HepG2 (cell line): ENCODE measurements at regions not wholly inside any gene's neighbourhood (a gene's known extent, or its start where the extent isn't known, plus 50 kb on each side); places are given as distances from the start of the nearest gene placed in this dataset.

Source experiments
- ATAC-seq: fragments of 200-7000 bp; cut with Tn5 transposase; 3 replicates; pipeline ENCODE4 v1.9.1; 2020; ENCODE audit warnings: mild to moderate bottlenecking, moderate library complexity
- BruUV-seq: library from RNA; stranded (reverse); fragments of 400-500 nt; replicated peaks from 2 replicates; lab custom pipeline; 2021; lab: Mats Ljungman, UMichigan
- CTCF ChIA-PET: fragments of 300-600 bp; formaldehyde crosslinking; extraction: SDS; loops from one replicate; lab custom pipeline; 2021; ENCODE audit warnings: low total read pairs, inconsistent platforms, low intra/inter-chr PET ratio; lab: Yijun Ruan, JAX
- POLR2A ChIA-PET: fragments of 350-600 bp; sonication (Branson Sonifier 250); formaldehyde crosslinking; loops from one replicate; lab custom pipeline; 2020; ENCODE audit warnings: antibody characterized with exemption, inconsistent platforms; lab: Yijun Ruan, JAX
- DNase-seq: peaks from one replicate; pipeline ENCODE4 v3.0.0-alpha.2; 2015; ENCODE audit warnings: low spot score
- FAIRE-seq: peaks from 3 replicates; lab custom pipeline; 2011; peaks lifted over from hg19 to GRCh38; lab: Jason Lieb, UNC
- H2AFZ ChIP-seq: one replicate; pipeline ENCODE4 v1.6.1; 2011; ENCODE audit warnings: low read length, inconsistent platforms
- H3K27ac ChIP-seq: fragments of 300-600 bp; 3 replicates; pipeline ENCODE4 v1.8.0; 2011; ENCODE audit warnings: mixed run types, mild to moderate bottlenecking, mixed read lengths, low read length, inconsistent platforms; ENCODE audit not compliant: insufficient read depth; ENCODE audit errors: extremely low read length
- H3K27me3 ChIP-seq, 2 experiments: fragments of 200-600 bp in 1 of 2; 2 replicates in 1 of 2; 3 replicates in 1 of 2; pipeline versions ENCODE4 v1.6.0 to v1.8.0; 2011; ENCODE audit warnings: low read length in 2 of 2, mild to moderate bottlenecking in 2 of 2, moderate library complexity in 2 of 2, inconsistent platforms in 1 of 2; ENCODE audit not compliant: insufficient read depth in 2 of 2, control insufficient read depth in 1 of 2
- H3K36me3 ChIP-seq, 2 experiments: fragments of 200-600 bp in 1 of 2; replicated peaks in 1 of 2; 2 replicates in 1 of 2; 3 replicates in 1 of 2; pipeline versions ENCODE4 v1.5.1 to v1.8.0; 2011; ENCODE audit warnings: low read length in 2 of 2, inconsistent platforms in 1 of 2; ENCODE audit not compliant: insufficient read depth in 2 of 2, control insufficient read depth in 1 of 2
- H3K4me1 ChIP-seq: 2 replicates; pipeline ENCODE4 v1.5.1; 2012; ENCODE audit warnings: low read length, inconsistent platforms; ENCODE audit not compliant: insufficient read depth
- H3K4me2 ChIP-seq: 2 replicates; pipeline ENCODE4 v1.6.0; 2011; ENCODE audit warnings: low read depth, low read length, inconsistent platforms
- H3K4me3 ChIP-seq, 3 experiments: fragments of 200-600 bp in 1 of 3; sonication (generic), shearing (Covaris generic) in 1 of 3; replicated peaks in 1 of 3; 2 replicates each; pipeline ENCODE4 v1.5.1; 2011 to 2016; ENCODE audit warnings: low read length in 3 of 3, inconsistent platforms in 2 of 3, low read depth in 2 of 3, mild to moderate bottlenecking in 2 of 3, control low read depth in 1 of 3, mixed read lengths in 1 of 3; ENCODE audit not compliant: insufficient read depth in 1 of 3
- H3K79me2 ChIP-seq: one replicate; pipeline ENCODE4 v1.6.1; 2011; ENCODE audit warnings: low read length, inconsistent platforms; ENCODE audit not compliant: insufficient read depth
- H3K9ac ChIP-seq: 2 replicates; pipeline ENCODE4 v1.6.0; 2011; ENCODE audit warnings: mild to moderate bottlenecking, low read depth, low read length, inconsistent platforms; ENCODE audit not compliant: insufficient read depth
- H3K9me3 ChIP-seq: 2 replicates; pipeline ENCODE4 v1.5.1; 2012; ENCODE audit warnings: mild to moderate bottlenecking, low read length
- H4K20me1 ChIP-seq: 2 replicates; pipeline ENCODE4 v1.6.0; 2011; ENCODE audit warnings: inconsistent platforms, mild to moderate bottlenecking, low read length, moderate library complexity; ENCODE audit not compliant: insufficient read depth
- ATF7 ChIP-seq, 2 experiments: fragments of 450-650 bp in 1 of 2; sonication (generic) in 1 of 2; formaldehyde crosslinking in 1 of 2; IDR thresholded peaks; 2 replicates each; pipeline versions ENCODE4 v1.4.0 to v1.6.1; 2016 to 2020; ENCODE audit warnings: antibody characterized with exemption in 1 of 2, mild to moderate bottlenecking in 1 of 2, missing genetic modification reagents in 1 of 2
- ATM ChIP-seq: fragments of 450-650 bp; IDR thresholded peaks from 2 replicates; pipeline ENCODE4 v1.7.1; 2017; ENCODE audit warnings: mild to moderate bottlenecking, borderline replicate concordance
- CREB1 ChIP-seq, 2 experiments: fragments of 450-650 bp in 1 of 2; IDR thresholded peaks; 2 replicates each; pipeline ENCODE4 v1.6.1; 2016 to 2017; ENCODE audit warnings: control low read depth in 1 of 2, mild to moderate bottlenecking in 1 of 2, missing compliant biosample characterization in 1 of 2, missing genetic modification characterization in 1 of 2
- FIP1L1 ChIP-seq: fragments of 200-400 bp; formaldehyde crosslinking; IDR thresholded peaks from 2 replicates; pipeline ENCODE4 v1.6.1; 2018; ENCODE audit warnings: low read depth, mild to moderate bottlenecking, low read length, moderate library complexity, borderline replicate concordance; ENCODE audit not compliant: insufficient read depth
- FOXP1 ChIP-seq, 2 experiments: fragments of 450-650 bp in 1 of 2; IDR thresholded peaks; 2 replicates each; pipeline ENCODE4 v1.6.1; 2017 to 2018; ENCODE audit warnings: antibody characterized with exemption in 1 of 2
- GTF2F1 ChIP-seq: fragments of 150-350 bp; IDR thresholded peaks from 2 replicates; pipeline ENCODE4 v1.6.1; 2014; ENCODE audit warnings: low read length
- LCORL ChIP-seq, 2 experiments: fragments of 450-650 bp in 1 of 2; sonication (generic) in 1 of 2; formaldehyde crosslinking in 1 of 2; IDR thresholded peaks; 2 replicates each; pipeline versions ENCODE4 v1.5.0 to v1.6.1; 2017 to 2020; ENCODE audit warnings: antibody characterized with exemption in 1 of 2, missing genetic modification reagents in 1 of 2
- RORA ChIP-seq: sonication (generic); formaldehyde crosslinking; IDR thresholded peaks from 2 replicates; pipeline ENCODE4 v1.5.0; 2020; ENCODE audit warnings: mild to moderate bottlenecking, missing genetic modification reagents, moderate library complexity
- SSRP1 ChIP-seq: IDR thresholded peaks from 2 replicates; pipeline ENCODE4 v1.6.1; 2016; ENCODE audit warnings: control low read depth
- XBP1 ChIP-seq: sonication (generic); formaldehyde crosslinking; IDR thresholded peaks from 2 replicates; pipeline ENCODE4 v1.5.0; 2020; ENCODE audit warnings: missing genetic modification reagents
- ZNF207 ChIP-seq: fragments of 450-650 bp; IDR thresholded peaks from 2 replicates; pipeline ENCODE4 v1.6.1; 2016; ENCODE audit warnings: antibody characterized with exemption, borderline replicate concordance
- ZNF256 ChIP-seq: sonication (generic); formaldehyde crosslinking; conservative IDR thresholded peaks from 2 replicates; pipeline ENCODE4 v1.4.0; 2020; ENCODE audit warnings: missing genetic modification reagents
- ZNF282 ChIP-seq: fragments of 450-650 bp; IDR thresholded peaks from 2 replicates; pipeline ENCODE4 v1.6.1; 2018; ENCODE audit not compliant: partially characterized antibody
- ZNF292 ChIP-seq: sonication (generic); formaldehyde crosslinking; IDR thresholded peaks from 2 replicates; pipeline ENCODE4 v1.8.1; 2022; ENCODE audit warnings: mild to moderate bottlenecking, low read depth, missing genetic modification reagents, borderline replicate concordance
- ZNF549 ChIP-seq: sonication (generic); formaldehyde crosslinking; IDR thresholded peaks from 2 replicates; pipeline ENCODE4 v1.5.0; 2020; ENCODE audit warnings: missing genetic modification reagents
- ZNF557 ChIP-seq: sonication (generic); formaldehyde crosslinking; IDR thresholded peaks from 2 replicates; pipeline ENCODE4 v1.4.0; 2020; ENCODE audit warnings: missing genetic modification reagents
- ZSCAN25 ChIP-seq: sonication (generic); formaldehyde crosslinking; IDR thresholded peaks from 2 replicates; pipeline ENCODE4 v1.8.0; 2022; ENCODE audit warnings: mild to moderate bottlenecking, missing genetic modification reagents
- WGBS: methylation state at CpG from one replicate; pipeline ENCODE4 v1.1.6; 2017; ENCODE audit warnings: low lambda C conversion rate; 5-methylcytosine and 5-hydroxymethylcytosine counted together
- in situ Hi-C: cut with HindIII; loops from 2 replicates; pipeline ENCODE4 v1.10.0; 2017; ENCODE audit warnings: low pct_unique_long_range_greater_than_20kb; ENCODE audit not compliant: extremely low pct_ligation_motif_present
- intact Hi-C: fragments of 100-400 bp; cut with micrococcal nuclease; formaldehyde crosslinking; loops from one replicate; pipeline ENCODE4 v1.10.0; 2022; ENCODE audit not compliant: unreplicated experiment
- TF ChIP-seq, protein P1 (sequence below): sonication (generic); formaldehyde crosslinking; IDR thresholded peaks from 2 replicates; pipeline ENCODE4 v1.5.0; 2020; ENCODE audit warnings: mild to moderate bottlenecking, missing genetic modification reagents, borderline replicate concordance

- no peak overlapping the region for H3K4me3 ChIP-seq
- H3K9me3 ChIP-seq: peaks cover 37% of the 10 kb centered on the region
- intact Hi-C loops: no loop called here
- POLR2A ChIA-PET: no interaction called here
- H3K36me3 ChIP-seq: no peaks in the 10 kb centered on the region
- ATAC-seq (no peak), DNase-seq (no peak), FAIRE-seq (no peak)
- H3K4me1 ChIP-seq: no peaks in the 10 kb centered on the region
- no peak overlapping the region for H2AFZ ChIP-seq
- H3K9ac ChIP-seq: no peak overlapping the region
- no peaks in the 10 kb centered on the region for H3K79me2 ChIP-seq
- no TSS peak for BruUV-seq
- H4K20me1 ChIP-seq: no peaks in the 10 kb centered on the region
- H3K27ac ChIP-seq: no peak overlapping the region
- in situ Hi-C loops: no loop called here
- WGBS: 30% methylated on average over 3 of the region's 3 CpGs
- CTCF ChIA-PET: no interaction called here
- no peak overlapping the region for H3K4me2 ChIP-seq
- H3K27me3 ChIP-seq: peaks cover 5 to 26% of the 10 kb centered on the region in 2 experiments; a peak in 2 of 5 replicates
- TF ChIP-seq ATF7 (IDR thresholded peaks at IDR 0.05) (0 out of 2 replicates have a peak, but pooled peaks have one; percentile 35), ATF7 (CRISPR knock-in tag; IDR thresholded peaks at IDR 0.05) (no peak), ZNF549 (CRISPR knock-in tag) (no peak), FIP1L1 (no peak)
Observed at GRCh38 chr16:88288303-88288702, 94.5 kb upstream of the ZNF469 start.

- H3K4me2 ChIP-seq: no peak overlapping the region
- H4K20me1 ChIP-seq: no peaks in the 10 kb centered on the region
- ChIA-PET POLR2A (interaction anchor here (1.3 kb wide), 1 partner anchor 354 kb away, joined by 3 read pairs; no protein-coding TSS in a partner anchor), CTCF (no interaction called here)
- no peaks in the 10 kb centered on the region for H3K36me3 ChIP-seq
- peaks cover 37% of the 10 kb centered on the region for H3K9me3 ChIP-seq
- no peak overlapping the region for H3K27ac ChIP-seq
- H3K79me2 ChIP-seq: no peaks in the 10 kb centered on the region
- no peak for ATAC-seq
- DNase-seq: no peak
- H2AFZ ChIP-seq: no peak overlapping the region
- BruUV-seq: no TSS peak
- peaks cover 6 to 29% of the 10 kb centered on the region in 2 experiments; a peak in 3 of 5 replicates for H3K27me3 ChIP-seq
- in situ Hi-C loops (no loop called here), intact Hi-C loops (no loop called here)
- no peak overlapping the region for H3K4me3 ChIP-seq
- no peak for FAIRE-seq
- no peak overlapping the region for H3K9ac ChIP-seq
- 47% methylated on average over 3 of the region's 3 CpGs for WGBS
- H3K4me1 ChIP-seq: no peaks in the 10 kb centered on the region
- TF ChIP-seq SSRP1 (CRISPR knock-in tag) (no peak), RORA (CRISPR knock-in tag) (no peak), ZNF256 (no peak), ATM (peak; percentile 79; the same call in 1 of the 2 replicates), LCORL (IDR thresholded peaks at IDR 0.05) (no peak), LCORL (CRISPR knock-in tag; IDR thresholded peaks at IDR 0.05) (no peak), ZNF557 (CRISPR knock-in tag) (no peak), GTF2F1 (no peak), FOXP1 (IDR thresholded peaks at IDR 0.05) (peak; percentile 3; the same call in 1 of the 2 replicates), FOXP1 (CRISPR knock-in tag; IDR thresholded peaks at IDR 0.05) (no peak), CREB1 (IDR thresholded peaks at IDR 0.05) (peak; percentile 99), CREB1 (CRISPR knock-in tag; IDR thresholded peaks at IDR 0.05) (no peak), ZNF282 (peak; percentile 38), ZSCAN25 (no peak), ZNF292 (no peak), ZNF207 (peak; percentile 80), XBP1 (CRISPR knock-in tag) (no peak)
- TF ChIP-seq, protein P1, sequence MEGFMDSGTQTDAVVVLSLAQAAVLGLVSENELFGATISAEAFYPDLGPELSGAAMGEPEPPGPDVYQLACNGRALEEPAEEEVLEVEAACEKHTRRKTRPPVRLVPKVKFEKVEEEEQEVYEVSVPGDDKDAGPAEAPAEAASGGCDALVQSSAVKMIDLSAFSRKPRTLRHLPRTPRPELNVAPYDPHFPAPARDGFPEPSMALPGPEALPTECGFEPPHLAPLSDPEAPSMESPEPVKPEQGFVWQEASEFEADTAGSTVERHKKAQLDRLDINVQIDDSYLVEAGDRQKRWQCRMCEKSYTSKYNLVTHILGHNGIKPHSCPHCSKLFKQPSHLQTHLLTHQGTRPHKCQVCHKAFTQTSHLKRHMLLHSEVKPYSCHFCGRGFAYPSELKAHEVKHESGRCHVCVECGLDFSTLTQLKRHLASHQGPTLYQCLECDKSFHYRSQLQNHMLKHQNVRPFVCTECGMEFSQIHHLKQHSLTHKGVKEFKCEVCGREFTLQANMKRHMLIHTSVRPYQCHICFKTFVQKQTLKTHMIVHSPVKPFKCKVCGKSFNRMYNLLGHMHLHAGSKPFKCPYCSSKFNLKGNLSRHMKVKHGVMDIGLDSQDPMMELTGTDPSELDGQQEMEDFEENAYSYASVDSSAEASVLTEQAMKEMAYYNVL (CRISPR knock-in tag): no peak
Observed at GRCh38 chr16:88289001-88289400, 93.8 kb upstream of the ZNF469 start.
